GM19372 (cell line): ENCODE measurements at regions not wholly inside any gene's neighbourhood (a gene's known extent, or its start where the extent isn't known, plus 50 kb on each side); places are given as distances from the start of the nearest gene placed in this dataset.

Experiments used
- ATAC-seq: cut with Tn5 transposase; IDR thresholded peaks from one replicate; pipeline ENCODE4 v1.9.1; 2021; ENCODE audit warnings: mild to moderate bottlenecking, low read depth, moderate library complexity; ENCODE audit not compliant: unreplicated experiment

- ATAC-seq = no peak
These were observed 1122.2 kb downstream of the OLFM4 start for GRCh38 chr13:54150851-54151250.

- no peak for ATAC-seq
These were observed 1133.5 kb downstream of the OLFM4 start for GRCh38 chr13:54162069-54162468.

GRCh38 chr13:54165581-54166215 lies 1137.1 kb downstream of the OLFM4 start:
- no peak for ATAC-seq

- no peak for ATAC-seq
These were observed 1145.4 kb downstream of the OLFM4 start for GRCh38 chr13:54173996-54174395.

- ATAC-seq = no peak
These were observed 1146.9 kb downstream of the OLFM4 start for GRCh38 chr13:54175466-54175865.

- no peak for ATAC-seq
These were observed 1148.9 kb downstream of the OLFM4 start for GRCh38 chr13:54177466-54177865.

GRCh38 chr13:54183166-54183565 lies 1154.6 kb downstream of the OLFM4 start:
- ATAC-seq = no peak

GRCh38 chr13:54183728-54184127 lies 1155.1 kb downstream of the OLFM4 start:
- no peak for ATAC-seq

GRCh38 chr13:54184576-54184975 lies 1156.0 kb downstream of the OLFM4 start:
- no peak for ATAC-seq

- ATAC-seq = no peak
These were observed 1156.5 kb downstream of the OLFM4 start for GRCh38 chr13:54185101-54185500.

GRCh38 chr13:54185785-54186184 lies 1157.2 kb downstream of the OLFM4 start:
- ATAC-seq = no peak

GRCh38 chr13:54187461-54187860 lies 1158.8 kb downstream of the OLFM4 start:
- no peak for ATAC-seq

GRCh38 chr13:54194233-54195024 lies 1165.8 kb downstream of the OLFM4 start:
- ATAC-seq = no peak

- ATAC-seq = no peak
These were observed 1168.1 kb downstream of the OLFM4 start for GRCh38 chr13:54196684-54197083.

- ATAC-seq = no peak
These were observed 1170.3 kb downstream of the OLFM4 start for GRCh38 chr13:54198911-54199310.

- no peak for ATAC-seq
These were observed 1178.0 kb downstream of the OLFM4 start for GRCh38 chr13:54206626-54207025.

- ATAC-seq = no peak
These were observed 1181.9 kb downstream of the OLFM4 start for GRCh38 chr13:54210397-54211049.

GRCh38 chr13:54216221-54216620 lies 1187.6 kb downstream of the OLFM4 start:
- no peak for ATAC-seq

- no peak for ATAC-seq
These were observed 1198.3 kb downstream of the OLFM4 start for GRCh38 chr13:54226876-54227275.

GRCh38 chr13:54232700-54233099 lies 1204.1 kb downstream of the OLFM4 start:
- ATAC-seq = no peak

GRCh38 chr13:54234607-54235006 lies 1206.0 kb downstream of the OLFM4 start:
- ATAC-seq = no peak

- ATAC-seq = no peak
These were observed 1213.1 kb downstream of the OLFM4 start for GRCh38 chr13:54241719-54242118.
